AG08396 (cell line): ENCODE measurements at regions not wholly inside any gene's neighbourhood (a gene's known extent, or its start where the extent isn't known, plus 50 kb on each side); places are given as distances from the start of the nearest gene placed in this dataset.

Source experiments
- DNase-seq: peaks from one replicate; pipeline ENCODE4 v3.0.0; 2012; ENCODE audit warnings: low spot score, mixed read lengths

DNA sequence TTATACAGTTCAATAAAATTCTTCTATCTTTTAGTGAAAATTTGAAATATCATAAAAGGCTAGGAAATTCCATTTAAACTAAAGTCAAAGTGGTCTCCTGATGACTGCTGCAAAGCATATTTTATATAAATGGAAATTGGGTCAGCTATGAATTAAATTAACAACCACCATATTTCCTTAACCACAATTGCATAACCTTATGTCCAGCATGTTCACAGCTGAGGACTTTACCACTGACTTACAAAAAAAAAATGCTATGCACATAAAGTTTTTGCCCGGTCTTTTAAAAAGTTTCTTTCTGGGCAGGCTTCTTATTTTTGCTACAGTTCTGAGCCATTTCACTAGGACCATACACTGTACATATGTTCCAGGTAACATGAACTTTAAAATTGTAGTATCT is 208.6 kb upstream of the RGMB start:
- DNase-seq, result no peak

DNA sequence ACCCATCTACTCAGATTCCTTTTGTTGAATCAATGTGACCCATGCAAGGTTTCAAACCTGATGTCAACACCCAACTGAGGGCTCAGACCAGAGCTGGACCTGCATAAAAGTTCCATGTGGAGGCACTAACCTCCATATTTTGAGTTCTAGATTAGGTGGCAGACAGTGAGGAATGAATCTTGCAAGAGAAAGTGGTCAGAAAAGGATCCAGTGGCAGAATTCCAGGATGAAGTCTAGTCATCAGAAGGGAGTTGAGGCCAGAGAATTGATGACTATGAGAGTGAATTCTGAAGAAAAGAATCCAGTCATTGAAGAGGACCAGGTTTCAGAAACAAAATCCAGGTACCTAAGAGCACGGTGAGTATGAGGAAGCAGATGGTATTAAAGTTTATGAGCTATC is 205.1 kb upstream of the RGMB start:
- DNase-seq, result peak; percentile 7

DNA sequence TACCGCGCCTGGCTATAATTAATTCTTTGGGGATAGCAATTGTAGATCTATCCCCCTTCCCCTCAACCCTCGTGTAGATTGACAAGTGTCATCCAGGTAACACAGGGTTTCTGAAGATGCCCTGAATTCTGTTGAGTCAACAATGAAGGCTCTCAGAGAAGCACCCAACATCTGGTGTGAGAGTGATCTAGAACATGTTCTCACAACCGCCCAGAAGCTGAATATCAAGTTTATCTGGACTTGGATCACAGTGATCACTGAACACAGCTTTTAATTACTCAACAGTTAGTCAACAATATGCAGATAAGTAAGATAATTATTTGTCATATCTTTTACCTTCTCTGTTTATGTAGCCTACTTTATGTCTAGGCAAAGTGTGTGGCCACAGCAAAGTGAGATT is 204.2 kb upstream of the RGMB start:
- no peak for DNase-seq

DNA sequence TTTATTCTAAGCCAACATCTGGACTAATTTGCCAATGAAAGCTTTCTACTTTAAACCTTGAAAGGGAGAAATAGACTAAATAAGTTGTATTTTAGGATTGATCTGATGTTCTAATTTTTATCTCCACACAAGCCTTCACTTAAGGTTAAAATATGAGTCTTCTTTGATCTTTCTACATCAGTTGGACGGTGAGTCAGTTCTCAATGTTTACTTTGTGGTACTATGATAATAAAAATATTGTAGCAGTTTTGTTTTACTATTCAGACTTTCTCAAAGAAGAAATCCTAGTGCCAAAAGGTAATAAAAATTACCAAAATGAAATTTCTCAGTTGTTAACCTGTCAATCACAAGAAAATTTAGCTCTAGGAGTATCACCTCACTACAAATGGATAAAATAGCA is 203.5 kb upstream of the RGMB start:
- peak; percentile 41 for DNase-seq

DNA sequence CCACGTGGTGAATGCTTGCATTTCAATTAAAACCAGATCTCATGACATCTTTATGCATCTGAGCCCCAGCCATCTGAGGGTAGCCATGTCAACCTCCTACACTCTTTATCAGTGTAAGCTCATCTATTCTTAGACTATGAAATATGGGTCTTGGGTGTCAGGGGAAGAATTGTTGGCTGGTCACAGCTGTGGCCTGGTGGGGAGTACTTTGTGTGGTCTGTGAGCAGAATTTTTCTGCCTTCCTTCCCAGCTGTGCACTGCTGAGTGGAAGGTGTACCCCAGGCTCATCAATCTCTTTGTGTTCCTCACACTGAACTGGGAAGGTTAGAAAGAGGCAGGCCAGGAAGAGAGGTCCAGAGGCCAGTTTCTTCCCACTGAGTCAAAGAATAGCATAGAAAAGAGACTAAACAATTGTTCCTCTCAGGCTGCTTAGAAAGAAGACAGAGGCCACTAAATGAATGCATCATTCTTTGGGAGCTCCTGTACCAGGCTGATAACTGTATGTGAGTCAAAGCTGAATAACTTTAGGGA is 202.7 kb upstream of the RGMB start:
- DNase-seq, result peak; percentile 14

DNA sequence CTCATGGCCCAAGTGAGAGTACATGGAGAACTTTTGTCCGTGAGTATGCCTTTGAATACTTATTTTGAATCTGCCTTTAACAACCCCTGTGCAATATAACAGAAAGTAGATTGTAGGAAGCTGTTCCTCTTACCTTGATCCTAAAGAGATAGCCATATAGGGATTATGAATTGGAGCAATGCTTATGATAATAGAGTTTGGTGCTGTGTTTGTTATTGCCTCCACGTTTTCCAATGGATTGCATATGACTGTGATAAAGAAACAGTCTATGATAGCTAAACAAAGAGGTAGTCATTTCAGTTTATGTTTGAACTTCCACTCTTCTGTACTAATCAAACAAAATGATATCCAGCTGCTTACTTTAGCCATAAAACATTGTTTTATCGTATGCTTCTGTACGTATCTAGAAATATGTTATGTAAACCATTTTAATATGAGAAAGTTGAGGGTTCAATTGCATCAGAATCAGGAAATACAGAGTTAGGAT is 199.6 kb upstream of the RGMB start:
- no peak for DNase-seq

DNA sequence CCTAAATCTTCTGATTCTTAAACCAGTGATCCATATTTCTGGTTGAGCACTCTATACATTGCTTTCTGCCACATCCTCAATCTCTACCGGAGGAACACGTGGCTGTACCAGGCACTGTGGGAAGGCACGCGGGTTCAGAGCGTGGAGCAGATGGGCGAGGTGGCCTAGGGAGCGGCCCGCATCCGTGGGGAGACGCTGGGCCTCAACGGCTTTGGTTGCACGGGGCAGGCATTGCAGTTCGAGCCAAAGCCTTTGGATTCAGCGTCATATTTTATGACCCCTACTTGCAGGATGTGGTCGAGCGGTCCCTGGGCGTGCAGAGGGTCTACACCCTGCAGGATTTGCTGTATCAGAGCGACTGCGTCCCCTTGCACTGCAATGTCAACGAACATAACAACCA is 197.2 kb upstream of the RGMB start:
- DNase-seq, result no peak

DNA sequence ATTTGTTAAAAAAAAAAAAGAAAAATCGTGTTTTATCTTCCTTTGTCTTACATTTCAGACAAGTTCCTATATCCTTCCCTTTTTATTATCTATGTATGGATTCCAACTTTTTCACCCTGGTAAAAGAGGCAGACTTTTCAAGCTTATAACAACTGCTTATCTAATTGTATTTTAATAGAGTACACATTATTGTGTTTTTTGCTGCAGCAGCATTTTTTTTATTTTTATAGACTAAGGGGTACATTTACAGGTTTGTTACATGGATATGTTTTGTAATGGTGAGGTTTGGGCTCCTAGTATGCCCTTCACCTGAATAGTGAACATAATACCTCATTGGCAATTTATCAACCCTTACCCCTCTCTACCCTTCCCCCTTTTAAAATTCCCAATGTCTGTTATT is 195.0 kb upstream of the RGMB start:
- DNase-seq, result no peak

DNA sequence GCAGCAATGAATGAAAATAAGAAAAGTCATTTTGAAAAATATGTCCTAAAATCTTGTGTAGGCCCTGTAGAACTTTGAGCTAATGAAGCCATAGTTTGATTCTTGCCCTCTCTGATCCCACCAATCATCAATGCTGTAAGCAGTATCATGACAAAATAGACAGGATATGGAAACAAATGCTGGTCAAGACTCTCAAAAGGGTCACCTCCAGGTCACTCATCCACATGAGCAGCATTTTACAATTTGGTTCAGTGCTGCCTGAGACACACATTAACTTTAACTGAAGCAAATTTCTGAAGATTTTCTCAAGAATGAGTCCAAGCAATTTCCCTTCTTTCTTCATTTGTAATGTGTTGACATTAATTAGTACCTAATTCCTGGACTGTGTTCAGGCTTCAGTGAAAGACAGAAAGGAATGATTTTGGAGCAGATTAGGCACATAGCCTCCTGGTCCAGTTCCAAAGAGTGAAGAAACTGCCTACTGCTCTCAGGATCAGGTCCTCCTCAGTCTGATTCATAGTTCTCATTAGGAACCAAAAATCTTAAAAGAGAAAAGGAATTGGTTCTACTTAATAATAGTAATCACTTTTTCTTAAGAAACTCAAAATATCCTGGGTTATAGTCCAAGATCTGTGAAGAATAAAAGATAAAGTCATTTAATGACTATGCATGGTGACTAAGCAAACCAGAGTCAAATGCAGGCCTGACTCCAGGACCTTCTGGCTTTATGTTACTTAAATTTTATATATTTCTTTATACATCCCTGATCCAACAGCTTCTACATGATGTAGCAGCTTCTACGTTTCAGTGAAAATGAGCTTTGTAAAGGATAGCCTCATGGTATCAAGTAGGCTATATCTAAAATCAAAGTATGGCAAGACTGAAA is 192.1 kb upstream of the RGMB start:
- DNase-seq, result peak; percentile 29

DNA sequence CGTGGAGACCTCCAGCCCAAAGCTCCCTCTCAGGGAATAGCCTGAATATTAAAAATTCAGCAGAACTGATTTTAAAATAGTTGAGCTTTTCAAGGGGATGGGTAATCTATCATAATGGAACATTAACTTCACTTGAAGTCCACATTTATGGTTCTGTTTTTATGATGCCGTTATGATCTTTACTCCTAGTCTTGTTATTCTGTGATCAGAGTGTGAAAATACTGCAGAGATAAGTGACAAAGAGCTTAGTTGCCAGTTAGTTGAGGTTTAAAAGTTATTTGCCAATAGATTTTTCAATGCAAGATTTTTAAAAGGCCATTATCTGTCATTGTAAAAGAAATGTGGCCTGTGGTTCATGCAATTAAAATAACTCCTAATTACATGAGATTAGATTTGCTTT is 189.9 kb upstream of the RGMB start:
- DNase-seq, result no peak

DNA sequence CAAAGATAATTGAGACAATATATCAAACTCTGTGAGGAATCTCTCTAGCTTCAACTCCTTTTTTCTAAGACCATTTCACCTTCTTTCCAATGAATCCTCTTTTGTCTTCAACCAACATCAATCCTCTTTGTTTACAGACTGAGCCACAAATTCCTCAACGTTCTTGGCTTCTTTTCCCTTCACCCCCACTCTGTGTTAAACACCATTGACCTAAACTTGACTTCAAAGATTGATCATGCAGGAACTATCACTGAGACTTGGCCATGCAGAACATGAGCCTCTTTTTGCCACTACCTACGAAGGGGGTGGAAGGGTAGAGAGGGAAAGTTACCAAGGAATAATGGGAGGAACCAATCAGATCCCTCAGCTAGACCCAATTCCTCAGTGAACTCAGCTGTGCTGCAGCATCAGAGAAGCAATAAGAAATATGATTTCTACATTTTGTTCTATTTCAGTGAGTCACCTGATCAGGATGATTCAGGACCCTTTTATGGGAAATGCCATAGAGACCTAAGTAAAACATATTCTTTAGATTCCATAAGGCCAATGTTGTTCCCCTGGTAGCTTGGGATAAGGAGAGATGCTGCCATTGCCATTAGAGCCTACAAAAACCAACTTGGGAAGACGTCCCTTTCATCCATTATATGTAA is 187.7 kb upstream of the RGMB start:
- no peak for DNase-seq

DNA sequence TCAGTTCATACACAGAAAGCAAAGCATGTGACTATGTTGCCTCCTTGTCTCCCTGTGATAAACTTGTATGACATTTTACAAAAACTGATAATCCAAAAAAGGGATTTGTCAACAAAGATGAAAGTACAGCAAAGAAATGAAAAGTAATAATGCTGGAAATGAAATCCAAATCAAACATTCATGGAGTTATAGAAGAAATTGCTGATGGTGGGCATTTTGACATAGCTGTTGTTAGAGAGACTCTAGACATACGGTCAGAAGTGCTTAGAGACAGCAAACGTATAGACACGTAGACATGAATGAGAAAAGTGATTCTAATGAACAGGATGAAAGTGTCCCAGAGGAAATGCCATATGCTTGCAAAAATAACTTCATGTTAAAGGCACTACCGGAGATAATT is 186.9 kb upstream of the RGMB start:
- no peak for DNase-seq

DNA sequence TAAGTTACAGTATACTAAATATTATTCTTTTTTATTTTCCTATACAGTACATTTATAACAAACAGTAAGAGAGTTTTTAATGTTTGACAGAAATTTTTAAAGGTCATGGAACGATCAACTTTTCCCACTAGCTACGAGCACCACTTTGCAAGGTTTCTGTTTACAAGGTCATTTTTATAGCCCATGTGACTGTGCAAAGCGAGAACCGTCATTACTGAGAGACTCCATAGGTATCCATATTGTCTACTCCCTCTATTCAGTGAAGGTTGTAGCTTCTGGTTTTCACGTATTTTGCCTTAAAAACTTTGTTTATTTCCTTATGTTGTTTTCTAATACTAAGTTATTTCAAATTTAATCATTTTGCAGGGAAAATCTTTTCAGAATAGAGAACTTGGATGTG is 186.3 kb upstream of the RGMB start:
- no peak for DNase-seq

DNA sequence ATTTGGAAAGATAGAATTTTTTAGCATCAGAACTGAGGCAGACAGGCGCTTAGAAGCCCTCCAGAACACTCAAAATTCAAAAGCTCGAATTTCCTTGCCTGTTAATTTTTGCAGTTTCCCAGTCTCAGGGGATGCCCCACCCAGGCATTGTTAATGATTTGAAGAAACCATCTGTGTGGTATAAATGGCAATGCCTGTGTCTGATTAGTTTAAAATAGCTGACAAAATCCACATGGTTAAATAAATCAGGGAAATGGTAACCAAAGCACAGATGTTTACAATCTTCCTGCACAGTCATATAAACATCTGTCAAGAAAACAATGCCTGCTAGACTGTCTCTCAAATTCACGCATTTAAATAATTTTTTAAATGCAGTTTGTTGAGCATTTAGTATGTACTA is 185.2 kb upstream of the RGMB start:
- DNase-seq, result no peak

DNA sequence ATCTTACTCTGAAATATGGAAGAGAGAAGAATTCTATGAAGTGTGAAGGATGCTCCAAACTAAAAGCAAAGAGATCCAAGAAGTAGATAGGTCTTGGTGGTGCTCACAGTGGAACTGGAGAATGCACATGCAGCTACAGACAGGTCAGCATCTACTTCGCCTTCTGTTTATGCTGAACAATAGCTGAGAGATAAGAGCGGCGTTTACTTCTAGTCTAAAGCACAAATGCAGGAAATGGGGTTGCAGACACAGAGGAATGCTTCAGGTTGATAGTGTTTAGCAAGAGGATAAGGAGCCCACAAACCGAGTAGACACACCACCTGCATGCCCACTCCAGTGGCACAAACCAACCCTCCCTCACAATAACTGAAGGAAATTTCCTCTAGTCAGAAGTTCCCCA is 180.0 kb upstream of the RGMB start:
- no peak for DNase-seq

DNA sequence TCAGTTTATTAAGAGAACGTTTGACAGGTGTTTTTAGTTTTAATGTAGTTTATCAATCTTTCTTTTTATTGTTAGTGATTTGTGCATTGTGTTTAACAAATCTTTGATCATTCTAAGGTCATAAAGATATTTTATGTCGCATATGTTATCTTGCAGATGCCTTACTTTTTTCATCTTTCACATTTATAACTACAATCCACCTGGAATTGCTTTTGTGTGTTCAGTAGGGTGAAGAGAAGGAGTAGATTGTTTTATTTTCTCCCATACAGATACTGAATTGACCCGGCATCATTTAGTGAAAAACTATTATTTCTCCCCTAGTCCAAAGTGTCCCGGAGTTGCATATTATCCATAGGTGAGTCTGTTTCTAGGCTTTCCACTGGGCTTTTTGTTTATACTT is 179.4 kb upstream of the RGMB start:
- DNase-seq, result no peak

DNA sequence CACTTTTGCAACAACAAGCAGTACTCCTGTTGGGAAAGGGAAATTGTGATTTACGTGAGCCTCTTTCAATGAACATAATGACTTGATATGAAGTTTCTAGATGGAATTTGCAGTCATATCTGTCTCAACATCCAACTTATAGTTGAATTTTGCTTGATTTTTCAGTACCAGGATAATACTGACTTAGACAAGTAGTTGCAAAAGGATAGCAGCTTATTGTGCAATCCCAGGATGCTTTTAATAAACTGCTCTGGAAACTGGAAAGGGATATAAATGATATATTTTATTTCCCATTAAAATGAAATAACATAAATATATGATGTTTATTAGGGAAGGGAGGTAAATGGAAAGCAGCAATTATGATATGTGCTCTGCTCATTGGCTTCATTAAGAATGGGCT is 174.4 kb upstream of the RGMB start:
- no peak for DNase-seq

DNA sequence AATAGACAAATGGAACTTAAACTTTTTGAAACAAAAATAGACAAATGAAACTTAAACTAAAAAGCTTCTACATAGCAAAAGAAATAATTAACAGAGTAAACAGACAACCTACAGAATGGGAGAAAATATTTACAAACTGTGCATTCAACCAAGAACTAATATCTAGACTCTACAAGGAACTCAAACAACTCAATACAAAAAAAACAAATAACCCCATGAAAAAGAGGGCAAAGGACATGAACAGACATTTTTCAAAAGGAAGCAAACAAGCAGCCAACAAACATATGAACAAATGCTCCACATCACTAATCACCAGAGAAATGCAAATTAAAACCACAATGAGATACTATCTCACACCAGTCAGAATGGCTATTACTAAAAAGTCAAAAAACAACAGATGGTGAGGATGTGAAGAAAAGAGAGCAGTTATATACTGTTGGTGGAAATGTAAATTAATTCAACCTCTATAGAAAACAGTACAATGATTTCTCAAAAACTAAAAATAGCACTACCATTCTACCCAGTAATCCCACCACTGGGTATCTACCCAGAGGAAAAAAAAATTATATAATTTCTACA is 170.8 kb upstream of the RGMB start:
- DNase-seq, result no peak

DNA sequence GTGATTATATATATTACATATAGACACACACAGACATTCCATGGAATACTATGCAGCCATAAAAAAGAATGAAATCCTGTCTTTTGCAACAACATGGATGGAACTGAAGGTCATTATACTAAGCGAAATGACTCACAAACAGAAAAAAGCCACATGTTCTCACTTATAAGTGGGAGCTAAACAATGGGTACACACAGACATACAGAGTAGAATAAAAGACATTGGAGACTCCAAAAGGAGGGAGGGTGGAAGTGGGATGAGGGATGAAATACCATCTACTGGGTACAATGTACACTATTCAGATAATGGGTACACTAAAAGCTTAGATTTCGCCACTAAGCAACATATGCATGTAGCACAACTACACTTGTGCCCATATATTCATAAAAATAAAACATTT is 170.0 kb upstream of the RGMB start:
- no peak for DNase-seq

DNA sequence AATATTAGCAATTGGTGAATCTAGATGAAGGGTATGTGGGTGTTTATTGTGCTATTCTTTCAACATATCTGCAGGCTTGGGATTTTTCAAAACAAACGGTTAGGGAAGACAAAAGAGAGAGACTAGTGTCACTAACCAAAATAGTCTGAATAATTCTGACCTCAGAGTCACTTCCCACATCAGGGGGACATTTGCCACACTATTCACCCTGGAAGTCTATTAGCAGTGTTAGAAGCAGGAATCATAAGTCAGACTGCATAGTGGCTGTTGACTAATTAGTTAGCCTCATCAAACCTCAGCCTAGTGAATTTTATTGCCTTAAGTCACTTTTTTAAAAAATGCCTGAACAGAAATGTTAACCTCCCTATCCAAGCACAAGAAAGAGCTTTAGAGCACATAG is 169.2 kb upstream of the RGMB start:
- no peak for DNase-seq

DNA sequence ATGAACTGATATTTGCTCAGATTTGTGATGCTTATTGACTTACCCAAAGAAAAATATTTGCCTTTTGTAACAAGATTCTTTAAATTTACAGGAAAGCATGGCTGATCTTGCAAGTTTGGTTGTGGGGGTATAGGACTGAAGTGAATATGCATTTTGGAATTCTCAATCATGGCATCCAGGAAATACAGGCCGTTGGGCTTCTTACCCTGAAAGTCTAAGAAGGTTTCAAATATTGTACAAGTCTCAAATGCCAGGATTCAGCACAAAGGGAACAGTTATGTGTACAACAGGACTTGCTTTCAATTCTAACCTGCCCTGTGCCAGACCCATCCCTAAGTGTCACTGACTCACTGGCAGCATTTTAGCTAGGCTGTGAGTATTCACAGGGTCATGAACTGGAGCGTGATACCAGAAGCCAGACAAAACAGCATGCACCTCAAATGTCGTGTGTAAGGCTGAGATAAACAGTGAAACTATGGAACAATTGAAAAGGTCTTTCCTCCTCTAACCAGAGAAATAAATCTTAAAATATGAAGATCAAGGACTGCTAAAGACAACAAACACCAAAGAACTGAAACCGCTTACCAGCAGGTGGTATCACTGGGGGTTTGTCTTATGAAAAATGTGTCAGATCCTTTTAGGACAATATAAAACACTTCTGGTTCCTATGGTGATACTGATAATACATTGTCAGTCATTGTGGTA is 168.6 kb upstream of the RGMB start:
- DNase-seq, result no peak

DNA sequence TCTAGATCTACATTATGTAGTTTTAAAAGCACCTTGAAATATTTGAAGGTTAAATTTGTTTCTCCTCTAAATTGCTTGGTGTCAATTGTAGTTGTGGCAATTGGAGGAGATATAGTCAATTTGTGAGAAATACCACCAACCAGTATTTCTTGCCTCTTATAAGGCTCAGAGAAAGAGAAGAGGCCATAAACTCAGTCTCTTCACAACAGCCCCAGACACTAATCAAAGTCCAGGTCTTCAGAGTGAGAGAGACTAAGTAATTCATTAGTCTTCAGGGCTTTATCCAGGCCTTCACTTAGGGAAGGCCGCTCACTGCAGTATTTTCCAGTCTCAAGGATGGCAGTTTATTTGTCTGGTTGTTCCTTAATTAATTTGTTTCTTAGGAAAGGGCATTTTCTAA is 168.0 kb upstream of the RGMB start:
- no peak for DNase-seq
